AG04450 (cell line): ENCODE measurements at regions not wholly inside any gene's neighbourhood (a gene's known extent, or its start where the extent isn't known, plus 50 kb on each side); places are given as distances from the start of the nearest gene placed in this dataset.

Source experiments
- CTCF ChIA-PET: fragments of 300-600, 350-600 bp; formaldehyde crosslinking; extraction: SDS; loops from one replicate; lab custom pipeline; 2022; ENCODE audit warnings: antibody characterized with exemption, inconsistent platforms; lab: Charles Lee
- POLR2A ChIA-PET: fragments of 350-600 bp; formaldehyde crosslinking; extraction: SDS; loops from one replicate; lab custom pipeline; 2021; ENCODE audit warnings: antibody characterized with exemption, inconsistent platforms; lab: Yijun Ruan, JAX
- DNase-seq: peaks from one replicate; pipeline ENCODE4 v3.0.0-alpha.2; 2011; ENCODE audit warnings: low read depth, low spot score
- H3K27ac ChIP-seq: one replicate; pipeline ENCODE4 v1.5.1; 2012; ENCODE audit warnings: low read depth, low read length, control low read depth
- H3K27me3 ChIP-seq: one replicate; pipeline ENCODE4 v1.6.0; 2012; ENCODE audit warnings: low read length; ENCODE audit not compliant: control insufficient read depth, insufficient read depth
- H3K4me3 ChIP-seq: 2 replicates; pipeline ENCODE4 v1.5.1; 2011; ENCODE audit warnings: mild to moderate bottlenecking, low read depth, low read length, control low read depth
- H3K9me3 ChIP-seq: 2 replicates; pipeline ENCODE4 v1.5.1; 2012; ENCODE audit warnings: low read length; ENCODE audit not compliant: control insufficient read depth, insufficient read depth
- CTCF ChIP-seq: IDR thresholded peaks from 2 replicates; pipeline ENCODE4 v1.5.1; 2011; ENCODE audit warnings: low read depth, low read length, control low read depth, inconsistent platforms

DNA sequence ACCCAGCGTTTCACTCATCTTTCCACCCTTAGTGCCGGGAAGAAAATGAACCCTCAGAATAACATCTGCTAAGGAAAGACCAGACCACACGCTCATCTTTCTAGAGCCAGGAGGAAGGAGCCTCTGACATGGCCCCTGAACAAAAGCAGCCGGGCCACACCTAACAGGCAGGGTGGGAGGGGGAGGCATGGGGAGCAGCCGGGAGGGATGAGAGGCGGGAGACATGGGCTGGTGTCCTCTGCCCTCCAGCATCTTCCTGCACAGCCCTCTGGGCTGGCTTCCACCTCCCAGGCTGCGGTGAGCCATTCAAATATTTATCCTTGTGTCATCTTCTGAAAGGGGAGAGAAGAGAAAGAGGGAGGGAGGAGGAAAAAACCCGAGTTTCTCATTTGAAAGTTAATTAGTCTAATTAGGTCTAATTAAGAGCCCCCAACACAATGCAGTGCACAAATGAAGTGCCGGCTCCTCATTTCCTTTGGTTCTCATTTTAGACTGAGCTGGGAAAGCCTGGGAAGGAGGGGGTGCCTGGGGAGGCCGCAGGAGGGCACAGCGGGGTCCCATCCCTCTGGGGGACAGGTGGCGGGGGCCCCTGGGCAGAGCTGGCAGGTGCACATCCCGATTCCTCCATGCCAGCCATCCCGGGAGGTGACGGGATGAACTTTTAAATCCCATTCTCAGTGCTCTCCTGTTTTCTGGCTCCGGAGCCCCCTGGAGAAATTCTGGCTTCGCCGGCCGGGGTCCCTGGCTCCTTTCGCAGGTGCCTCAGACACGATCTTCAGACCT, 90.5 kb downstream of the ENGASE start:
- ChIA-PET POLR2A (no interaction called here), CTCF (no interaction called here)
- no peak for TF ChIP-seq CTCF

DNA sequence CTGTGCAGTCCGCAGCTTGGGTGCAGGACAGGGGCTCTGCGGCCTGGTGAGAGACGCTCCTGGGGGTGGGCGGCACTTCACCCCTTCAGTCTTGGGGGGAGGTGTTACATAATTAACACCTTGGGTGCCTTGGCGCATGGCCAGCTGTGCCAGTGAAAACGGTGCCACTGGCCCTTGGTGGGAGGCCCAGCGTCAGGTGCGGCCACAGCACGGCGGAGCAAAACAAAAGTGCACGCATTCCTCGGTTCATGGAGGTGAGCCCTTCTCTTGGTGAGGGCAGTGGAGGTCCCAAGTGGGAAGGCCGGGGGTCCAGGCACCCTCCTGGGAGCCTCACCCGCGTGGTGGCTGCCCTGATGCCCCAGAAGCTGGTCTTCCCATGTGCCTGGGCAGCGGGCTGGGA, 89.8 kb downstream of the ENGASE start:
- no peak overlapping the region for H3K27ac ChIP-seq
- ChIA-PET POLR2A (no interaction called here), CTCF (no interaction called here)
- no peak for TF ChIP-seq CTCF
- H3K9me3 ChIP-seq = no peaks in the 10 kb centered on the region
- H3K27me3 ChIP-seq = peaks cover 24% of the 10 kb centered on the region
- no peak for DNase-seq
- H3K4me3 ChIP-seq = no peak overlapping the region

More for the DNA sequence above, 90.5 kb downstream of the ENGASE start:
- H3K9me3 ChIP-seq = no peaks in the 10 kb centered on the region
- no peak overlapping the region for H3K4me3 ChIP-seq
- DNase-seq = no peak
- peaks cover 26% of the 10 kb centered on the region for H3K27me3 ChIP-seq
- H3K27ac ChIP-seq = no peak overlapping the region

GRCh38 chr17:79163071-79163470, 88.4 kb downstream of the ENGASE start:
- TF ChIP-seq CTCF = no peak
- ChIA-PET CTCF (interaction anchor here (1.4 kb wide), 1 partner anchor 229 kb away, joined by 4 read pairs; no protein-coding TSS in a partner anchor), POLR2A (no interaction called here)
- no peak overlapping the region for H3K27ac ChIP-seq
- no peak for DNase-seq
- peaks cover 20% of the 10 kb centered on the region for H3K27me3 ChIP-seq
- H3K9me3 ChIP-seq = no peaks in the 10 kb centered on the region
- no peak overlapping the region for H3K4me3 ChIP-seq

- DNase-seq = no peak
- no peaks in the 10 kb centered on the region for H3K9me3 ChIP-seq
- H3K27me3 ChIP-seq = peaks cover 20% of the 10 kb centered on the region
- no peak overlapping the region for H3K27ac ChIP-seq
- no peak overlapping the region for H3K4me3 ChIP-seq
- ChIA-PET CTCF (interaction anchor here (1.4 kb wide), 1 partner anchor 230 kb away, joined by 4 read pairs; no protein-coding TSS in a partner anchor), POLR2A (no interaction called here)
- TF ChIP-seq CTCF = no peak
These were observed 87.7 kb downstream of the ENGASE start for GRCh38 chr17:79162012-79162963.
